GM12875 (cell line): ENCODE measurements at regions not wholly inside any gene's neighbourhood (a gene's known extent, or its start where the extent isn't known, plus 50 kb on each side); places are given as distances from the start of the nearest gene placed in this dataset.

Experiments used
- H3K4me3 ChIP-seq: one replicate; pipeline ENCODE4 v1.5.1; 2011; ENCODE audit warnings: low read depth, low read length, control low read depth
- CTCF ChIP-seq: IDR thresholded peaks from 2 replicates; pipeline ENCODE4 v1.5.1; 2011; ENCODE audit warnings: low read depth, mild to moderate bottlenecking, control low read depth, inconsistent platforms, low read length, moderate library complexity, borderline replicate concordance; ENCODE audit not compliant: insufficient read depth

- no peak for TF ChIP-seq CTCF
- no peak overlapping the region for H3K4me3 ChIP-seq
Measured at GRCh38 chr2:163374282-163374681, 361.5 kb downstream of the FIGN start.

- no peak for TF ChIP-seq CTCF
- H3K4me3 ChIP-seq: no peak overlapping the region
Measured at GRCh38 chr2:163373496-163373895, 362.3 kb downstream of the FIGN start.

DNA sequence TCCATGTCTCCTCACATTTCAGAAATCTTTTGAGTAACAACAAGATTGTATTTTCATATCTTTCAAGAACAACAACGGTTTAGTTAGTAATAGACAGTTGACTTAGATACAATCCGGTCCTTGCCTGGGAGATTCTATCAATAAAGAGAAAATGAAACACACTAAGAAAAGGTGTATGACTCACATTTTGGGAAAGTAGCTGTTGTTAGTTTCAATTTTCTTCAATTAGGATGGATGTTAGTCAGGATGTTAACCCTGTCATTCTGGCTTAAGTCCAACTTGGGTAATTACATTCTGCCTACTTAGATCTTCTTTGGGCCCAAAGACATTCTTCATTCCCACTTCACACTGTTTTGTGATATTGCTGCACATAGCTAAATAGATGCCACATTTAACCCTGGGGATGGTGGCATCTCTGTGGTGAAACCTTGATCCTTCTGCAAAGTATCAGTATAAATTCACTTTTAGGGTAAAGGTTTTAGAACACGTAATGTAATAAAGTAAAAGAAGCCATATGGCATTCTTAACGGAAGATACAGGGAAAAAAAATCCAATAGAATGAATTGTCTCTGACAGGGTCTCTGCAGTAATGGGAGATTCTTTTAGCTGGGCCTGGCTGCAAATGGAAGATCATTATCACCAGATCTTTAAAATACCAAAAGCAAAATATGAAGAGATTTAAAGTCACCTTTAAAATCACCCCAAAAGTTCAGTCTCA is 365.5 kb downstream of the FIGN start:
- TF ChIP-seq CTCF: no peak
- no peak overlapping the region for H3K4me3 ChIP-seq

DNA sequence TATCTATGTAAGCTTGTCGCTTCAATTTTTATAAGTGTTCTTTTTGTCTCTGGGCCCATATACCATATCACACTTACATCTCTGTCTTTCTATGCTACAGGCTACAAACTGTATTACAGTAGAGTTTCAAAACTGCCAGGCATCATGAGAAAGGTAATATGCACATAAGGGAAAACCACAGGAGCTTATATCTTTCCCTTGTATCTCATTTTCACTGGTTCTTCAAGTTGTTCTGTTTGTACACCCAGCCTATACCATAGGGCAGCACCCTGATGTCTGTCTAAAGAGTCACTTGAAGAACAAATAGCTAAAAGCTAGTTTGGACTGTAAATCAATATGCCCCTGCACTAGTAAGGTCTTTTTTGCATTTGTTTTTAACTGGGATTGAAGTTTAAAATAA is 366.7 kb downstream of the FIGN start:
- H3K4me3 ChIP-seq: no peak overlapping the region
- no peak for TF ChIP-seq CTCF

DNA sequence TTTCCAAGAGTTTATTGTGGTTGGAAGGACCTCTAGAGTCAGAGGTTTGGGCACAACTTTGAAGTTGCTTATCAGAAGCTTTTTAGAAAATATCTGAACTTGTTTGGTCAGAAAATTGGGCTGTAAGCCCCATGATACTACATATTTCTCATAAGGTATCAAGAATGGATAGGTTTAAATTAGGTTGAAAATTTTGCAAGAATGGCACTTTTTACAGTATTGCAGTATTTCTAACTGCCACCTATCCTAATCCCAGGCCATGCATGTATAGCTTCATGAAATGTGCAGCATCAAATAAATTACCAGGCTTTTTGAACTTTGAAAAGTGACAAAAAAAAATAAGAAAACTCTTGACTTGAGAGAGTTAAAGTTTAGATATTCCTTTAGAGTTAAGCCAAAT is 367.2 kb downstream of the FIGN start:
- TF ChIP-seq CTCF: no peak
- H3K4me3 ChIP-seq: no peak overlapping the region

DNA sequence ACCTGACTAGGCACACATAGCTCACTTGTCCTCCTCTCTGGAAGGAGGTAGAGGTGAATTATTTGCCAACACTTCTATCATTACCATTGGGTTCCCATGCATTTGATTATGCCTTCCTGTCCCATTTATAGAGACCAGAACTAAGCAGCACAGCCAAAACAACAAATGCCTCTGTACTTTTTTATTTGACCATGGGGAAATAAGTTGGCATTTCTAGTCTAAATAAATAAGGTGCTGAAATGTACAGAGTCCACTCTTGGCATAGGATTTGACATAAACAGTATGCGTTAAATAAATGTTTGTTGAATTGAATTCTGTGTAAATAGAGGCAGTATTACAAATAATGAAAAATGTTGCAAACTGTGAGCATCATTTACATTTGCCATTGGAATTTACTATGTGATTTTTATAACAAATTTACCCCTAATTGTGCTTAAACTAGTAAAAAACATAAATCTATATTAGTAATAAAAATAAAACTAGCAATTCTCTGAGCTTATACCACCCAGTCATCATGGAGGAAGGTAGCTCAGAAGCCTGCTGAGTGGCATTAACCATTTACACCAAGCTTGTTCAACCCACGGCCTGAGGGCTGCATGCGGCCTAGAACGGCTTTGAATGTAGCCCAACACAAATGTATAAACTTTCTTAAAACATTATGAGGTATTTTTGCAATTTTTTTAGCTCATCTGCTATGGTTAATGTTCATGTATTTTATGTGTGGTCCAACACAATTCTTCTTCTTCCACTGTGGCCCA is 367.8 kb downstream of the FIGN start:
- no peak overlapping the region for H3K4me3 ChIP-seq
- no peak for TF ChIP-seq CTCF

DNA sequence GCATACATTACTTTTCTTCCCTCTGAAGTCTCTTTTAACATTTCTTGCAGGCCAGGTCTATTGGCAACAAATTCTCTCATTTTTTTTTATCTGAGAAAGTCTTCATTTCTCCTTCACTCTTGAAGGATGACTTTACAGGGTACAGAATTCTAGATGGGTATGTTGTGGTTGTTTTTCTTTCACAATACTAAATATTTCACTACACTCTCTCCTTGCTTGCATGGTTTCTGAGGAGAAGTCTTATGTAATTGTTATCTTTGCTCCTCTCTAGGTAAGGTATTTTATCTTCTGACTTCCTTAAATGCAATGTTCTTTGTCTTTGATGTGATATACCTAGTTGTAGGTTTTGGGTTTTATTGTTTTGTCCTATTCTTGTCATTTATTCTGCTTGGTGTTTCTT is 371.1 kb downstream of the FIGN start:
- no peak overlapping the region for H3K4me3 ChIP-seq
- no peak for TF ChIP-seq CTCF
